Astrocyte (in vitro differentiated cells and primary cell): ENCODE measurements at regions not wholly inside any gene's neighbourhood (a gene's known extent, or its start where the extent isn't known, plus 50 kb on each side); places are given as distances from the start of the nearest gene placed in this dataset.

Source experiments
- EZH2 ChIP-seq: IDR thresholded peaks from 2 replicates; pipeline ENCODE4 v1.6.1; 2012; ENCODE audit warnings: mild to moderate bottlenecking, low read length, inconsistent platforms; ENCODE audit not compliant: insufficient read depth
- TF ChIP-seq, protein P1 (sequence below): IDR thresholded peaks from 2 replicates; pipeline ENCODE4 v1.5.1; 2011; ENCODE audit warnings: low read depth, mild to moderate bottlenecking, inconsistent platforms, low read length, moderate library complexity; ENCODE audit not compliant: insufficient read depth

DNA sequence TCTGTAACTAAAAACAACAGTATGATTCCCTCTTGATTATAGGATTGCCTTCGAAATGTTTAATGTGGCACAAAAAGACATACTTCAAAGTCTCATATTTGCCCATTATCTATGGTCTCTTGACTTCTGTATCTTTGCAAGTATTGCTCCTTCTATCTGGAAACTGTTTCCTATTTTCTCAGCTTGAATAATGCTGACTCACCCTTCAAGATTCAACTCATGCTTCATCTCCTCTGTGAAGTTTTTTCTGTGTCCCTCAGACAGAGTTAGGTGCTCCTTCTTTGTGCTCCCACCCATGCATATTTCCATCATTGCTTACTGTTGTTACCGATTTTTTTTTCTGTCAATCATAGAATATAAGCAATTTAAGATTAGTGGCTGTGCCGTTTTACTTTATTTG is 192.8 kb upstream of the ROBO1 start:
- TF ChIP-seq, protein P1, sequence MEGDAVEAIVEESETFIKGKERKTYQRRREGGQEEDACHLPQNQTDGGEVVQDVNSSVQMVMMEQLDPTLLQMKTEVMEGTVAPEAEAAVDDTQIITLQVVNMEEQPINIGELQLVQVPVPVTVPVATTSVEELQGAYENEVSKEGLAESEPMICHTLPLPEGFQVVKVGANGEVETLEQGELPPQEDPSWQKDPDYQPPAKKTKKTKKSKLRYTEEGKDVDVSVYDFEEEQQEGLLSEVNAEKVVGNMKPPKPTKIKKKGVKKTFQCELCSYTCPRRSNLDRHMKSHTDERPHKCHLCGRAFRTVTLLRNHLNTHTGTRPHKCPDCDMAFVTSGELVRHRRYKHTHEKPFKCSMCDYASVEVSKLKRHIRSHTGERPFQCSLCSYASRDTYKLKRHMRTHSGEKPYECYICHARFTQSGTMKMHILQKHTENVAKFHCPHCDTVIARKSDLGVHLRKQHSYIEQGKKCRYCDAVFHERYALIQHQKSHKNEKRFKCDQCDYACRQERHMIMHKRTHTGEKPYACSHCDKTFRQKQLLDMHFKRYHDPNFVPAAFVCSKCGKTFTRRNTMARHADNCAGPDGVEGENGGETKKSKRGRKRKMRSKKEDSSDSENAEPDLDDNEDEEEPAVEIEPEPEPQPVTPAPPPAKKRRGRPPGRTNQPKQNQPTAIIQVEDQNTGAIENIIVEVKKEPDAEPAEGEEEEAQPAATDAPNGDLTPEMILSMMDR: no peak
- no peak for TF ChIP-seq EZH2
